ENCODE measurements at regions not wholly inside any gene's neighbourhood (a gene's known extent, or its start where the extent isn't known, plus 50 kb on each side); places are given as distances from the start of the nearest gene placed in this dataset.

- ChIA-PET POLR2A (no interaction called here), CTCF (interaction anchor here (1.6 kb wide), 1 partner anchor 333 kb away, joined by 4 read pairs; no protein-coding TSS in a partner anchor)
- H3K9me3 Mint-ChIP-seq = peaks cover 30% of the 10 kb centered on the region
- H3K4me1 Mint-ChIP-seq = no peaks in the 10 kb centered on the region
- TF ChIP-seq ZNF671 (CRISPR knock-in tag; IDR thresholded peaks at IDR 0.05) = no peak
- no peak for TF ChIP-seq ZBTB43 (CRISPR knock-in tag; IDR thresholded peaks at IDR 0.05)
- TF ChIP-seq FOXP1 (CRISPR knock-in tag; IDR thresholded peaks at IDR 0.05; ENCODE audit: borderline replicate concordance) = no peak
- no peak for TF ChIP-seq GRHL2 (CRISPR knock-in tag; IDR thresholded peaks at IDR 0.05; ENCODE audit: insufficient replicate concordance, severe bottlenecking)
- TF ChIP-seq AR (CRISPR knock-in tag; IDR thresholded peaks at IDR 0.05) = no peak
- H3K27me3 Mint-ChIP-seq (ENCODE audit: low read depth) = no peaks in the 10 kb centered on the region
- ATAC-seq = no peak
- no peaks in the 10 kb centered on the region; the same call in 1 of the 2 replicates for H3K36me3 Mint-ChIP-seq
- no peak overlapping the region for H3K4me3 Mint-ChIP-seq
- no peak overlapping the region for H3K27ac Mint-ChIP-seq
- DNase-seq (ENCODE audit: low spot score) = no peak
Observed at GRCh38 chr4:124105212-124105611, 607.3 kb downstream of the ANKRD50 start.

DNA sequence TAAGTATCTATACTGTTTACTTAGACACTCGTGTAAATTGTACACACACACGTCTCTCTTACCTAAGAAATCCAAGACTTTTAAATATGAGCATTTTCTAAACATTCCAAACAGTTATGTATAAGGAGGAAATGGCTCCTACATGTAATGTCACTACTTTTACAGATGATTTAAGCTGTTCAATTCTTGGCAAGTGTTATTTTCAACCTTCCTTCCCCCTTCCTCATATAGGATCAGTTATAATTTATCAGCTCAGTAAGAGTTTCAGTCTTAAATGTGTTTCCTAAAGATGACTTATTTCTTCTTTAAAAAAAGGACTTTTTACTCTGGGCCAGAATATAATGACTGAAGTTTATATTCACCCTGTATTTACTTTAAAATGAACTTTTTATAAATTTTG lies 601.1 kb downstream of the ANKRD50 start:
- Mint-ChIP-seq H3K27me3 (ENCODE audit: low read depth) (no peaks in the 10 kb centered on the region), H3K9me3 (peaks cover 9% of the 10 kb centered on the region), H3K4me3 (no peak overlapping the region), H3K4me1 (no peaks in the 10 kb centered on the region), H3K27ac (no peak overlapping the region), H3K36me3 (no peaks in the 10 kb centered on the region)
- ATAC-seq = no peak
- ChIA-PET POLR2A (no interaction called here), CTCF (interaction anchor here (0.9 kb wide), 1 partner anchor 338 kb away, joined by 5 read pairs; no protein-coding TSS in a partner anchor)
- no peak for DNase-seq (ENCODE audit: low spot score)
- no peak for TF ChIP-seq ZNF425 (CRISPR knock-in tag; conservative IDR thresholded peaks at IDR 0.05)
- no peak for TF ChIP-seq ZBTB21 (CRISPR knock-in tag; IDR thresholded peaks at IDR 0.05; ENCODE audit: borderline replicate concordance)
- no peak for TF ChIP-seq ZNF396 (CRISPR knock-in tag; IDR thresholded peaks at IDR 0.05; ENCODE audit: borderline replicate concordance)
- no peak for TF ChIP-seq SMAD4 (CRISPR knock-in tag; IDR thresholded peaks at IDR 0.05)
- TF ChIP-seq FOXK1 (CRISPR knock-in tag; IDR thresholded peaks at IDR 0.05) = no peak
- no peak for TF ChIP-seq JAZF1 (CRISPR knock-in tag; IDR thresholded peaks at IDR 0.05)
- TF ChIP-seq ATF2 (CRISPR knock-in tag; IDR thresholded peaks at IDR 0.05; ENCODE audit: borderline replicate concordance, low read depth) = no peak
- TF ChIP-seq ATF1 (CRISPR knock-in tag; IDR thresholded peaks at IDR 0.05) = no peak
- TF ChIP-seq ERG (CRISPR knock-in tag; IDR thresholded peaks at IDR 0.05) = no peak
- TF ChIP-seq E2F5 (CRISPR knock-in tag; IDR thresholded peaks at IDR 0.05) = no peak
- TF ChIP-seq FOXP1 (CRISPR knock-in tag; IDR thresholded peaks at IDR 0.05; ENCODE audit: borderline replicate concordance) = no peak
- no peak for TF ChIP-seq TCF7 (CRISPR knock-in tag; IDR thresholded peaks at IDR 0.05; ENCODE audit: low read depth)
- no peak for TF ChIP-seq ZNF317 (CRISPR knock-in tag; IDR thresholded peaks at IDR 0.05; ENCODE audit: borderline replicate concordance, low read depth)
- no peak for TF ChIP-seq IRF1 (CRISPR knock-in tag; IDR thresholded peaks at IDR 0.05)
- TF ChIP-seq AR (CRISPR knock-in tag; IDR thresholded peaks at IDR 0.05) = no peak
- no peak for TF ChIP-seq HMGA2 (CRISPR knock-in tag; IDR thresholded peaks at IDR 0.05)

Data from WTC11 (cell line).